CD4-positive, CD25-positive, alpha-beta regulatory T cell (primary cell): ENCODE measurements at regions not wholly inside any gene's neighbourhood (a gene's known extent, or its start where the extent isn't known, plus 50 kb on each side); places are given as distances from the start of the nearest gene placed in this dataset.

Source experiments
- ATAC-seq, 2 donors: fragments of 150-1000 bp; cut with Tn5 transposase; one replicate each; pipeline ENCODE4 v1.10.0; 2021; ENCODE audit warnings: low read depth in 2 of 2, moderate number of reproducible peaks in 2 of 2, moderate library complexity in 1 of 2
- DNase-seq, 3 donors: peaks; one replicate each; pipeline versions ENCODE4 v3.0.0 to v3.0.0-alpha.2; 2012 to 2022; ENCODE audit warnings: mixed read lengths in 1 of 3
- H3K27ac ChIP-seq: one replicate; pipeline ENCODE4 v1.7.0; 2013; ENCODE audit warnings: mild to moderate bottlenecking, low read length; ENCODE audit not compliant: insufficient read depth, poor library complexity, severe bottlenecking
- H3K27me3 ChIP-seq: one replicate; pipeline ENCODE4 v1.7.0; 2013; ENCODE audit warnings: low read length; ENCODE audit not compliant: control insufficient read depth, insufficient read depth
- H3K36me3 ChIP-seq: one replicate; pipeline ENCODE4 v1.7.0; 2013; ENCODE audit warnings: mild to moderate bottlenecking, low read length, moderate library complexity; ENCODE audit not compliant: control insufficient read depth, insufficient read depth
- H3K4me1 ChIP-seq: 2 replicates; pipeline ENCODE4 v1.7.0; 2013; ENCODE audit warnings: mild to moderate bottlenecking, low read length; ENCODE audit not compliant: insufficient read depth, control insufficient read depth, poor library complexity, severe bottlenecking
- H3K4me3 ChIP-seq: one replicate; pipeline ENCODE4 v1.7.0; 2013; ENCODE audit warnings: low read depth, mild to moderate bottlenecking, low read length, moderate library complexity
- H3K9me3 ChIP-seq, 2 experiments: 1 replicate in 1 of 2; 2 replicates in 1 of 2; pipeline ENCODE4 v1.7.0; 2013; ENCODE audit warnings: low read length in 2 of 2, mild to moderate bottlenecking in 1 of 2, moderate library complexity in 1 of 2; ENCODE audit not compliant: control insufficient read depth in 2 of 2
- H3K27ac Mint-ChIP-seq, 3 donors: one replicate each; pipeline ENCODE4 v1.8.0; 2020 to 2022; ENCODE audit warnings: mild to moderate bottlenecking in 3 of 3, mixed read lengths in 3 of 3, moderate library complexity in 2 of 3
- H3K27me3 Mint-ChIP-seq: one replicate; pipeline ENCODE4 v1.8.0; 2022; ENCODE audit warnings: mild to moderate bottlenecking, mixed read lengths
- H3K36me3 Mint-ChIP-seq: one replicate; pipeline ENCODE4 v1.8.0; 2020; ENCODE audit warnings: mixed read lengths
- H3K4me1 Mint-ChIP-seq, 4 donors: one replicate each; pipeline ENCODE4 v1.8.0; 2020 to 2022; ENCODE audit warnings: mixed read lengths in 4 of 4, mild to moderate bottlenecking in 1 of 4
- H3K4me3 Mint-ChIP-seq, 4 donors: one replicate each; pipeline ENCODE4 v1.8.0; 2020 to 2022; ENCODE audit warnings: mild to moderate bottlenecking in 4 of 4, mixed read lengths in 4 of 4, moderate library complexity in 3 of 4
- H3K9me3 Mint-ChIP-seq, 7 donors: one replicate each; pipeline ENCODE4 v1.8.0; 2020 to 2022; ENCODE audit warnings: mixed read lengths in 7 of 7, mild to moderate bottlenecking in 3 of 7, moderate library complexity in 2 of 7

DNA sequence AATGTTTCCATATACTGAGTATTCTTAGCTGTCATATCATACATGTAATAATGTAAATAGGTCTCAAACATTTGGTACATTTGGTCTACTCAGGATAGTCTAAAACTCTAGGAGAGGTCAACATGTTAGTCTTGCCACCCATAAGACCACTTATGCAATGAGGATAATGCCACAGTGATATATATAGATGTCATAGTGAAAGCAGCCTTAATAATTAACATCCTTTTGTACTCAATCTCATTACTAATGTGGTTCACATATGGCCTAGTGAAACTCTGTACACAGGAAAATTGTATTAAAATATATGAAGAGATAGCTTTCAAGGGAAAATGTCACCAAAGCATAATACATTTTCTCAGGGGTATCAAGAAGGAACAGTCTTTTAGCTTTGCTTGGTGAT lies 577.9 kb downstream of the TFAP2B start:
- no peaks in the 10 kb centered on the region for H3K27me3 ChIP-seq
- H3K36me3 Mint-ChIP-seq: no peaks in the 10 kb centered on the region
- no peaks in the 10 kb centered on the region for H3K27me3 Mint-ChIP-seq

DNA sequence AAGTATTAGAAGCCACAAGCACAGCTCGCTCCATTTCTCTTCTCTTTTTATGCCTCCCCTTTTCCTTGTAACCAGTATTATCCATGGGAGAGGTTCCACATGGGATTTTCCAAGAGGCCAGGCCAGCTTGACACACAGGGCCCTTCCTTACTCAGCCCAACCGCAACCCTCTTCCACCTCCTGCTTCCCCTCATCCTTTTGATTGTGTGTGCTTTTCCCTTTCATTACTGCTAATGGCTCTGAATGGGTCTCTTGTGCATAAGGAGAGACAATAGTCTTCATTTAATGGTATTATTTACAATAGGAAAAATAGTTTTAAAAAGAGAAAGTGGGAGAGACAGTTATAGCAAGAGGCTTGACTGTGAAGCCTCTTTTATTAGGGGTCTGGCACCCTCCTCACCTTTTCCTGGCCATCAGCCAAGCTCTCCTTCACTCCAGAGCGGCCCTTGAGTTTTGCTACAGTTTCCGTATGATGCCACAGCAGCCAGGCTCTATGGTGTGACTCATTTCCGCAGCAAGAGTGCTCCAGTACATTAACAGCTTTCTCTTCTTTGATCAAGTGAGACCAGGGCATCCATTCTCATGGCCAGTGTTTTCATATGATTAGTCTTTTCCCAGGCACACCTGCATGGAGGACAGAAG lies 579.5 kb downstream of the TFAP2B start:
- H3K36me3 ChIP-seq: no peaks in the 10 kb centered on the region
- Mint-ChIP-seq H3K4me3 (no peak overlapping the region), H3K27ac (no peak overlapping the region), H3K9me3 (peaks cover 0 to 6% (median 0%) of the 10 kb centered on the region in 7 donors), H3K27me3 (no peaks in the 10 kb centered on the region), H3K4me1 (no peaks in the 10 kb centered on the region), H3K36me3 (no peaks in the 10 kb centered on the region)
- DNase-seq (no peak), ATAC-seq (no peak)
- H3K27ac ChIP-seq: no peak overlapping the region
- no peaks in the 10 kb centered on the region for H3K27me3 ChIP-seq
- no peaks in the 10 kb centered on the region for H3K9me3 ChIP-seq
- no peaks in the 10 kb centered on the region for H3K4me1 ChIP-seq
- H3K4me3 ChIP-seq: no peak overlapping the region

More for the DNA sequence above, 577.9 kb downstream of the TFAP2B start:
- Histone ChIP-seq H3K27ac (no peak overlapping the region), H3K36me3 (no peaks in the 10 kb centered on the region), H3K4me3 (no peak overlapping the region), H3K4me1 (no peaks in the 10 kb centered on the region), H3K9me3 (no peaks in the 10 kb centered on the region)
- ATAC-seq (no peak), DNase-seq (no peak)
- Mint-ChIP-seq H3K4me1 (no peaks in the 10 kb centered on the region), H3K9me3 (peaks cover 0 to 6% (median 0%) of the 10 kb centered on the region in 7 donors), H3K4me3 (no peak overlapping the region), H3K27ac (no peak overlapping the region)

GRCh38 chr6:51398793-51399192 lies 580.1 kb downstream of the TFAP2B start:
- H3K27me3 ChIP-seq: no peaks in the 10 kb centered on the region
- H3K9me3 ChIP-seq: no peaks in the 10 kb centered on the region
- H3K4me1 ChIP-seq: no peaks in the 10 kb centered on the region
- H3K4me3 ChIP-seq: no peak overlapping the region
- no peaks in the 10 kb centered on the region for H3K27me3 Mint-ChIP-seq
- no peaks in the 10 kb centered on the region for H3K36me3 Mint-ChIP-seq
- no peak overlapping the region for H3K27ac Mint-ChIP-seq
- H3K4me1 Mint-ChIP-seq: no peaks in the 10 kb centered on the region
- ATAC-seq (no peak), DNase-seq (no peak)
- no peak overlapping the region for H3K27ac ChIP-seq
- H3K36me3 ChIP-seq: no peaks in the 10 kb centered on the region
- peaks cover 0 to 4% (median 0%) of the 10 kb centered on the region in 7 donors for H3K9me3 Mint-ChIP-seq
- no peak overlapping the region for H3K4me3 Mint-ChIP-seq

- no peak overlapping the region for H3K4me3 ChIP-seq
- H3K27me3 Mint-ChIP-seq: no peaks in the 10 kb centered on the region
- H3K36me3 ChIP-seq: no peaks in the 10 kb centered on the region
- H3K27ac Mint-ChIP-seq: no peak overlapping the region
- no peak overlapping the region for H3K27ac ChIP-seq
- H3K4me3 Mint-ChIP-seq: no peak overlapping the region
- H3K27me3 ChIP-seq: no peaks in the 10 kb centered on the region
- H3K9me3 ChIP-seq: no peaks in the 10 kb centered on the region
- H3K4me1 Mint-ChIP-seq: no peaks in the 10 kb centered on the region
- DNase-seq (no peak), ATAC-seq (no peak)
- no peaks in the 10 kb centered on the region for H3K36me3 Mint-ChIP-seq
- no peaks in the 10 kb centered on the region for H3K4me1 ChIP-seq
- peaks cover 0 to 13% (median 3%) of the 10 kb centered on the region in 7 donors for H3K9me3 Mint-ChIP-seq
These were observed 591.8 kb downstream of the TFAP2B start for GRCh38 chr6:51410453-51410852.

- no peaks in the 10 kb centered on the region for H3K27me3 Mint-ChIP-seq
- no peaks in the 10 kb centered on the region for H3K36me3 Mint-ChIP-seq
- Histone ChIP-seq H3K4me1 (no peaks in the 10 kb centered on the region), H3K4me3 (no peak overlapping the region), H3K9me3 (no peaks in the 10 kb centered on the region), H3K27ac (no peak overlapping the region), H3K27me3 (no peaks in the 10 kb centered on the region), H3K36me3 (no peaks in the 10 kb centered on the region)
- H3K9me3 Mint-ChIP-seq: peaks cover 0 to 11% (median 3%) of the 10 kb centered on the region in 7 donors
- H3K4me1 Mint-ChIP-seq: no peaks in the 10 kb centered on the region
- DNase-seq (no peak), ATAC-seq (no peak)
- no peak overlapping the region for H3K27ac Mint-ChIP-seq
- H3K4me3 Mint-ChIP-seq: no peak overlapping the region
These were observed 592.9 kb downstream of the TFAP2B start for GRCh38 chr6:51411496-51412125.

GRCh38 chr6:51414361-51414760 lies 595.7 kb downstream of the TFAP2B start:
- no peak overlapping the region for H3K4me3 ChIP-seq
- no peak overlapping the region for H3K27ac ChIP-seq
- no peak overlapping the region for H3K4me3 Mint-ChIP-seq
- no peaks in the 10 kb centered on the region for H3K9me3 ChIP-seq
- ATAC-seq (no peak), DNase-seq (no peak)
- no peaks in the 10 kb centered on the region for H3K27me3 Mint-ChIP-seq
- no peaks in the 10 kb centered on the region for H3K36me3 Mint-ChIP-seq
- H3K27ac Mint-ChIP-seq: no peak overlapping the region
- H3K27me3 ChIP-seq: no peaks in the 10 kb centered on the region
- peaks cover 0 to 7% (median 4%) of the 10 kb centered on the region in 7 donors for H3K9me3 Mint-ChIP-seq
- H3K4me1 ChIP-seq: no peaks in the 10 kb centered on the region
- no peaks in the 10 kb centered on the region for H3K4me1 Mint-ChIP-seq
- H3K36me3 ChIP-seq: no peaks in the 10 kb centered on the region

DNA sequence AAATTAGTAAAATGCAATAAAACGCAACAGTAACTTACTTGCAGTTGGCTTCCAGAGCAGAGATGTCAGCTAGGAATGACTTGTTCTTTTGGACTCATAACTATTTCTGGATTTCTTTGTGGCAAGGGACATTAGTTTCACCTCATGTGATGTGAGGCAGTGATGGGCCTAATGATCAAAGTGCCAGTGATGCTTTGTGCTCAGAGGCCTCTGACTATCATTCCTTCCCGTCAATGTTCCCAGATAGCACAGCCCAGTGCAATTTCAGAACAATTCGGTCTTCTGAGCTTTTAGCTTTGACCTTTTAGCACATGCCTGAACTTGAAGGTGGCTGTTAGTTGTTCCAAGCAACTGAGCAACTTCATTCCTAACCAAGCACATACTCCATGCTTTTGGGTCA lies 596.8 kb downstream of the TFAP2B start:
- H3K27ac Mint-ChIP-seq: no peak overlapping the region
- H3K4me3 Mint-ChIP-seq: no peak overlapping the region
- H3K27me3 Mint-ChIP-seq: no peaks in the 10 kb centered on the region
- ATAC-seq (no peak), DNase-seq (no peak)
- H3K4me1 Mint-ChIP-seq: no peaks in the 10 kb centered on the region
- Histone ChIP-seq H3K36me3 (no peaks in the 10 kb centered on the region), H3K4me3 (no peak overlapping the region), H3K9me3 (no peaks in the 10 kb centered on the region), H3K4me1 (no peaks in the 10 kb centered on the region), H3K27me3 (no peaks in the 10 kb centered on the region), H3K27ac (no peak overlapping the region)
- H3K9me3 Mint-ChIP-seq: peaks cover 0 to 4% (median 4%) of the 10 kb centered on the region in 7 donors
- no peaks in the 10 kb centered on the region for H3K36me3 Mint-ChIP-seq
